KMS-11 (cell line): ENCODE measurements at regions not wholly inside any gene's neighbourhood (a gene's known extent, or its start where the extent isn't known, plus 50 kb on each side); places are given as distances from the start of the nearest gene placed in this dataset.
"Not testable (repeated sequence)": the region's sequence is repeated elsewhere in the genome, so short reads cannot be mapped to it uniquely, and the experiment has no call there.

Experiments
- H2AFZ ChIP-seq: fragments of 200-600 bp; sonication (generic); 2 replicates; pipeline ENCODE4 v1.6.1; 2016; ENCODE audit warnings: antibody characterized with exemption, mixed run types, low read depth
- H3K27ac ChIP-seq: fragments of 200-600 bp; sonication (generic); 2 replicates; pipeline ENCODE4 v1.6.1; 2016; ENCODE audit warnings: mild to moderate bottlenecking, mixed run types
- H3K27me3 ChIP-seq: fragments of 200-600 bp; sonication (generic); 2 replicates; pipeline ENCODE4 v1.6.1; 2017; ENCODE audit warnings: mild to moderate bottlenecking, low read depth, mixed run types, moderate library complexity; ENCODE audit not compliant: insufficient read depth
- H3K36me3 ChIP-seq: fragments of 200-600 bp; sonication (generic); 2 replicates; pipeline ENCODE4 v1.6.1; 2017; ENCODE audit warnings: mild to moderate bottlenecking, mixed run types; ENCODE audit not compliant: insufficient read depth
- H3K4me1 ChIP-seq: fragments of 200-600 bp; sonication (generic); 2 replicates; pipeline ENCODE4 v1.6.1; 2016; ENCODE audit warnings: mild to moderate bottlenecking, low read depth, mixed run types; ENCODE audit not compliant: poor library complexity, severe bottlenecking
- H3K4me2 ChIP-seq: fragments of 200-600 bp; sonication (generic); 2 replicates; pipeline ENCODE4 v1.7.0; 2016; ENCODE audit warnings: mild to moderate bottlenecking, mixed run types
- H3K4me3 ChIP-seq: fragments of 200-600 bp; sonication (generic); IDR thresholded peaks from 2 replicates; pipeline ENCODE4 v1.6.1; 2017; ENCODE audit warnings: low read depth, low read length, mixed read lengths; ENCODE audit not compliant: insufficient read depth
- H3K79me2 ChIP-seq: fragments of 200-600 bp; sonication (generic); 2 replicates; pipeline ENCODE4 v1.6.1; 2016; ENCODE audit warnings: low read depth, mixed run types; ENCODE audit not compliant: insufficient read depth
- H3K9ac ChIP-seq: fragments of 200-600 bp; sonication (generic); 2 replicates; pipeline ENCODE4 v1.6.1; 2016; ENCODE audit warnings: mild to moderate bottlenecking, mixed run types
- H4K20me1 ChIP-seq: fragments of 200-600 bp; sonication (generic); 2 replicates; pipeline ENCODE4 v1.6.1; 2016; ENCODE audit warnings: mild to moderate bottlenecking, mixed run types; ENCODE audit not compliant: insufficient read depth
- CTCF ChIP-seq: fragments of 200-600 bp; sonication (generic); conservative IDR thresholded peaks from 2 replicates; pipeline ENCODE4 v1.6.1; 2017; ENCODE audit warnings: low read depth, mild to moderate bottlenecking, antibody characterized with exemption, low read length, moderate library complexity, mixed read lengths

- Histone ChIP-seq H3K4me3 (no peak overlapping the region), H3K27me3 (no peaks in the 10 kb centered on the region), H4K20me1 (no peaks in the 10 kb centered on the region), H3K27ac (no peak overlapping the region), H2AFZ (no peak overlapping the region), H3K9ac (no peak overlapping the region), H3K79me2 (no peaks in the 10 kb centered on the region), H3K4me2 (no peak overlapping the region), H3K4me1 (no peaks in the 10 kb centered on the region), H3K36me3 (no peaks in the 10 kb centered on the region)
- no peak for TF ChIP-seq CTCF
These were observed 351.3 kb downstream of the SLC7A11 start for GRCh38 chr4:137890812-137891211.

- Histone ChIP-seq H3K36me3 (no peaks in the 10 kb centered on the region), H3K4me3 (no peak overlapping the region), H3K4me2 (no peak overlapping the region), H2AFZ (no peak overlapping the region), H3K27me3 (no peaks in the 10 kb centered on the region), H3K9ac (no peak overlapping the region), H3K4me1 (peaks cover 11% of the 10 kb centered on the region), H3K27ac (no peak overlapping the region), H3K79me2 (no peaks in the 10 kb centered on the region), H4K20me1 (no peaks in the 10 kb centered on the region)
- no peak for TF ChIP-seq CTCF
These were observed 349.3 kb upstream of the PCDH18 start for GRCh38 chr4:137881641-137882040.

- H3K36me3 ChIP-seq, H4K20me1 ChIP-seq, H3K4me2 ChIP-seq, H3K27ac ChIP-seq, H3K4me1 ChIP-seq, H3K79me2 ChIP-seq, H2AFZ ChIP-seq, H3K27me3 ChIP-seq, H3K4me3 ChIP-seq, H3K9ac ChIP-seq: not testable (repeated sequence)
These were observed 335.8 kb upstream of the PCDH18 start for GRCh38 chr4:137868067-137868466.

- TF ChIP-seq CTCF, result no peak
- H3K36me3 ChIP-seq, result no peaks in the 10 kb centered on the region
- H3K4me2 ChIP-seq, result no peak overlapping the region
- H2AFZ ChIP-seq, result no peak overlapping the region
- H3K27ac ChIP-seq, result no peak overlapping the region
- no peaks in the 10 kb centered on the region for H3K27me3 ChIP-seq
- no peak overlapping the region for H3K9ac ChIP-seq
- H4K20me1 ChIP-seq, result no peaks in the 10 kb centered on the region
- H3K79me2 ChIP-seq, result no peaks in the 10 kb centered on the region
- H3K4me3 ChIP-seq, result no peak overlapping the region
- H3K4me1 ChIP-seq, result no peaks in the 10 kb centered on the region
These were observed 334.4 kb upstream of the PCDH18 start for GRCh38 chr4:137866671-137867070.

- Histone ChIP-seq H3K27ac (no peak overlapping the region), H3K4me2 (no peak overlapping the region), H2AFZ (no peak overlapping the region), H3K27me3 (no peaks in the 10 kb centered on the region), H3K4me3 (no peak overlapping the region), H3K4me1 (no peaks in the 10 kb centered on the region), H4K20me1 (no peaks in the 10 kb centered on the region), H3K36me3 (no peaks in the 10 kb centered on the region), H3K9ac (no peak overlapping the region), H3K79me2 (no peaks in the 10 kb centered on the region)
- TF ChIP-seq CTCF, result peak; percentile 67; the same call in 1 of the 2 replicates
These were observed 329.4 kb upstream of the PCDH18 start for GRCh38 chr4:137861682-137862081.
